HG02642 (cell line): ENCODE measurements at regions not wholly inside any gene's neighbourhood (a gene's known extent, or its start where the extent isn't known, plus 50 kb on each side); places are given as distances from the start of the nearest gene placed in this dataset.

Source experiments
- ATAC-seq: cut with Tn5 transposase; IDR thresholded peaks from one replicate; pipeline ENCODE4 v1.9.1; 2021; ENCODE audit warnings: mild to moderate bottlenecking; ENCODE audit not compliant: unreplicated experiment, poor library complexity

GRCh38 chr10:50936335-50936734 is 50.9 kb upstream of the A1CF start:
- no peak for ATAC-seq

- ATAC-seq: no peak
Observed at GRCh38 chr10:50937230-50937907, 51.9 kb upstream of the A1CF start.

DNA sequence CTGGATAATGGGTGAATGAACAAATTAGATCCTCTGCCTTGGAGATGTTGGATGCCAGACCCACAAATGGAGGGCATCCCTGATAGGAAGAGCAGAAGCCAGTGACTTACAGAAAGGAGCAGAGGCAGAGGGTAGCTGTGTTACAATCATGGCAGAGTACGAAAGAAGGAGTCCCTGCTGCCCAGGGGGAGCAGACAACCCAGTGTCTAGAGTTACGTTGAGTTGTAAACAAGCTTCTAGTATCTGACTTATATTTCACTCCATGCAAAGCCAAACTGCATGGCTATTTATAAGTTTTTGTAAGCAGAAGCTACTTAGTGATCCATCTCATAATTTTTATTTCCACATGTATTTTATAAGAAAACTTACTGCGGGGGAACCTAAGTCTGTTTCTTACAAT is 56.2 kb upstream of the A1CF start:
- ATAC-seq: no peak

DNA sequence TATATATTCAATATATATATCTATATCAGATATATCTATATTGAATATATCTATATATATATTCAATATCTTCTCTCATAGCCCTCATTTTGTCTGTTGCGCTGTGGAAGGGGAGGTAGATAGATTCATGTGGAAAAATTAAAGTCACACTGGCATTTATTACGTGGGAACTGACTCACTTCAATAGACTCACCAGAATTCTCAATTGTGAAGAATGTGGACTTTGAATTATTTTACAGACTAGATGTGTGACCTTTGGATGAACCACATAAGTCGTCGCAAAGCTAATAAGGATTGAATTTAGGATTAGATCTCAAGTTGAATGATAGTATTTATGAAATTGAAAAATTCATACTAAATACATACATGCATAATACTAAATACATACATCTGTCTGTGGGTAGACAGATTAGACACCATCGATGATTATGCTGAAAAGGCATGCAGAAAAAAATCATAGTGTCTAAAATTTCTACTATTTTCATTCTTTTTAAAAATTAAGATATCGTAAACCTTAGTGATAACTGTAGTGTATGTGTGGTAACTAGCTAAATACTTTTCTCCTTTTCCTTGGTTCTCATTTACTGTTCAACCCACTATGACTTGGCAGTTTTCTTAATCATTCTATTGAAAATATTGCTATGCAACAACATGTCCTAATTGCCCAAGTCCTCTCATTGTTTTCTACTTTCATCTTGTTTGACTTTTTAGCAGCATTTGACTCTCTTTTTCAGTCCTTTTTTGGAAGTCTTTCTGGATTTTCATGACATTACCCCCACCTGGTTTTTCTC is 61.8 kb upstream of the A1CF start:
- ATAC-seq: no peak

DNA sequence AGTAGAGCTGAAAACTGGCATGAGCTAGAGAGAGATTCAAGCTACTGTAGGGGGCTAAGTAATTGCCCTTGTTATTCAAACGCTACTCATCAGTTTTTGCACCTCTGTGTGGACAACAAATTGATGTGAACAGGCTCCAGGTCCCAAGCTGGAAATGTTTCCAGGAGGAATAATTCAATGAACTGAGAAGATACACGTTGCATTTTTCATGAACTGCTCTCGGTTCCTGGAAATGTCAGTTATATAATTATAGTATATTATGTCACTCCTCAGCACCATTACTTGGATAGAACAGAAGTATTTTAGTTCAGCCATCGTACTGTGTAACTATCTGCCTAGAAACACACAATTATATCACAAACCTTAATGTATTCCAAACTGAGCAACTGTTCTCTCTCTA is 65.9 kb upstream of the A1CF start:
- ATAC-seq: no peak

DNA sequence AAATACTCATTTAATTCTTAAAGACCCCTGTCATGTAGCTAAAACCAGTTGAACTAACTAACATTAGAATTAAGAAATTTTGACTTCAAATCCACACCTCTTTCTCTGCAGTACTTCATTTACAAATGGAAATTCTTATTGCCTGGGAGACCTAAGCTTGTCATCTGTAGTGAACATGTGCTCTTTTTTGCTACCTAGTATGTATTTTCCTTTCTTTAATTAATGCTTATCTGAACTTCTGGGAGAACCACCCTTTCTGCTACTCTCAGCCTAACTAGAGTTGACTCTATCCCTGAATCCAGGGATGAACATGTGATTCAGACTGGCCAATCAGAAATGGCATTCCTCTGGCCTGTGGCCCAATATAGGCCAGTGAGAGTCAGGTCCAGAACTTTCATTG is 75.9 kb upstream of the A1CF start:
- ATAC-seq: no peak

DNA sequence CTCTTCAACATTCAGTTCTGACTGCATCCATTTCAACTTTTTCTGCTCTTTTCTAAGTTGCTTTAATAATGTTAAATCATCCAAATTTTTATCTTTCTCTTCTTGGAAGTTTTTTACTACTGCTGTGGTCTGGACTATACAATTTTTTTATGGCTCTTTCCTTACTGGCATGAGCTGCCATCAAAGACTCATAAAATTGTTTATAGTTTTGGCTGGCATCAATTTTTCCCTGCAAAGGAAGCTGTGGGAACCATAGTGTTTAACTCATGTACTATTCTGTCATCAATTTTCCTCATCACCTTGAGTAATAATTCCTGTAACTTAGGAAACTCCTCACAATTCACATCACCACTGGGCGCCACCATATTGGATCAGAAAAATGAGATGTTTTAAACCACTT is 77.6 kb upstream of the A1CF start:
- ATAC-seq: no peak

DNA sequence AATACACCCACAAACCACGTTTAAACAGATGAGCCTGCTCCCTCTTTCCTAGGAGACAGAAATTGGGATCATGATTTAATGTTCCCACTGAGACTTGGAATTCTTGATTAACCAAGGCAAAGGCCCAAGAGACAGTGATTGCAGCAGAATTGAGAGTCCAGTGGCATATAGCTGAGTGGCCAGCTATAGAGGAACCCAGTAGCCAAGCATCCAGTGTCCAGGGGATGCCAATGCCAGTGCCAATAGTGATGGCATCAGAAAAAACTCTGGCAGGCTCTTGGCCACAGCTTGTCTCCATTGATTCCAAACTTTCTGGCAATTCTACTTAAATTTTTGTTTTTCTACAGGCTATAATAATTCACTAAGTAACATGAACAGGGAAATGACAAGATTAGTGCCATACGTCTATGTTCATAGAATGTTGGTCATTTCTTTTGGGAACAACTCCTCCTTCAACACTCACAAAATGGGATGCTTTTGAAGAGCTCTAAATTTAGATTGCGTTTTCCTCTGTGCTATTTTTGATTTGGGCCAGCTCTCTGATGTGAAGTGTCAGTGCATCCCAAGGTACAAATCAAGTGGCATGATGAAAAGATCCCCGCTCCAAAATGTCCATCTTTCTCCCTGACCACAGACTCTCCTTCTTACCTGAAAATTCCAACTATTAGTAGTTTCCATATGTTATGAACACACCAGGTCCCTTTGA is 83.1 kb upstream of the A1CF start:
- ATAC-seq: no peak

DNA sequence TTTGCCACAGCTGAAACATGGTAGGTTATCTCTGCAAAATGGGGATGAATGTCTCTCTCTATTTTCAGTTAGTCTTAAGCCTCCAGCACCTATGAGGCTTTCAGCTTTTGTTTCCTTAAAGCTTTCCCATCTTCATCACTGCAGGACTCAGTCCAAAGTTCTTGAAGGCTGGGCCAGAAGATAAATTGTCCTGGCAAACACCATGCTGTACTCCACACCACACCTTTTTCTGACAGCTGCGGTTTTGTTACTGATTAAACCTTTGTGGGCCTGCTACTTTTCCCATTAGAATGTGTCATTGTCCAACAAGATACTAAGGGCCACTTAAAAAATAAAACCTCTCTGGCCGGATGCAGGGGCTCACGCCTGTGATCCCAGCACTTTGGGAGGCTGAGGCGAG is 87.2 kb upstream of the A1CF start:
- no peak for ATAC-seq

DNA sequence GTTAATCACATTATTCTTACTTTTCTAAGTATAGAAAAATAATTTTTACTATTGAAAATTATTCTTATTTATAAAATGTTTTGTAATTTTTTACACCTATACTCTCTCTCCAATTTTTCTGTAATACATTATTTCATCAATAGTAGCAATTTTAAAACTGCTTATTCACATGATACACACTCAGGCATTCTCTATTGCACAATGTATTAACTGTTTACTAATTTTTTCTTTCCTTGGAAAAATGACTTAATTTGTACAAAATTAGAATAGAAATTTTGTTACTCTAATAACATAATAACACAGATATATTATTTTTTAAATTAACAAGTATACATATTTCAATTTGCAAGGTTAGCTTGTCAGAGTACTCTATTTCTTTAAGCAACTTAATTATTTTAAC is 92.9 kb upstream of the PRKG1 start:
- no peak for ATAC-seq

GRCh38 chr10:50981904-50982303 is 92.4 kb upstream of the PRKG1 start:
- ATAC-seq: no peak

DNA sequence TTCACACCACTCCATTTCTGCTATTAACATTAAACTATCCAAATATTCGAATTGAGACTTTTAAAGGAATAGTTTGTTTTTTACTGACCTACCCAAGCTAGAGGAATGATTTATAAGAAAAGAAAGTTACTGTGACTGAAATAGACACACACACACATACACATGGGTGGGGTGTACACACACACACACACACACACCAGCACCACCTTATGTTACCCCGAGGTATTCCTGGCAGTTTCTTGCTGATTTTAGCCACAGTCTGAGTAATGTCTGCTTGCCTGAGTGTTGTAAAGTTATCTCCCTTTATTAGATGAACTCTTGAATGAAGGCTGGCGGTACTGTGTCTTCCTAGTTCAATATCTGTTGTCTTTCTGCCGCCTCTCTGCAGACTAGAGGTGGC is 91.3 kb upstream of the PRKG1 start:
- ATAC-seq: no peak

DNA sequence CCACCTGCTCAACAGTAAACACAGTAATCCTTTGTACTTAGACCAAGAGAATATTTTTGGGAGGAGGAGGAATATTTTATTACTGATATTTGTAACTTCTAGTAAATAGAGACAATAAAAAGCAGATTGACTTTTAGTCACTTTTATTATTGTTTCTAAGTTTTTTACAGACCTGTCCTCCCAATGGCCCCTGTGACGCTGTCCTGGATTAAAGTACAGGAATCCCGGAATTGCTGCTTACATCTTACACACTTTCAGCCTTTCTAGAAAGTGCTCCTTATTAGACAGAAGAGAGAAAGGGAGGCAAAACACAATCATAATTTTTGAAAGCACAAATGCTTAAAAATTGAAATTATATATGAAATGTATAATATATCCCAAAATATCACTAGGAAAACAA is 86.4 kb upstream of the PRKG1 start:
- ATAC-seq: no peak

DNA sequence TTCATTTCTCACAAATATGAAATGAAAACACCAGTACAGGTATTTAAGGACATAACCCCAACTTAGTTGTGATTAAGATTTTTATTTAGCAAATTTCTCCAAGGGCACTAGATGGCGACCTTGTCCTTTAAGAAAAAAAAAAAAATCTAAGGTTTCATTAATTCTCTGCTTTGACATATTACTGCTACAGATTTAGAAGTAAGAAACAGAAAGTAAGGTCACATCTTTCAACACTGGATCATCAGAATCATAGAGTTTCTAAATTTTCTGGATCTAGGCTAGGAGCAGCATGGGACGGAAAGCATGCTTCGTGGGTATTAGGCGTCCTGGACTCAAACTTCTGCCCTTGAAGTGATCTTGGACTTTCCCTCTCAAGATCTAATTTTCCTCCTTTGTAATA is 85.5 kb upstream of the PRKG1 start:
- no peak for ATAC-seq

DNA sequence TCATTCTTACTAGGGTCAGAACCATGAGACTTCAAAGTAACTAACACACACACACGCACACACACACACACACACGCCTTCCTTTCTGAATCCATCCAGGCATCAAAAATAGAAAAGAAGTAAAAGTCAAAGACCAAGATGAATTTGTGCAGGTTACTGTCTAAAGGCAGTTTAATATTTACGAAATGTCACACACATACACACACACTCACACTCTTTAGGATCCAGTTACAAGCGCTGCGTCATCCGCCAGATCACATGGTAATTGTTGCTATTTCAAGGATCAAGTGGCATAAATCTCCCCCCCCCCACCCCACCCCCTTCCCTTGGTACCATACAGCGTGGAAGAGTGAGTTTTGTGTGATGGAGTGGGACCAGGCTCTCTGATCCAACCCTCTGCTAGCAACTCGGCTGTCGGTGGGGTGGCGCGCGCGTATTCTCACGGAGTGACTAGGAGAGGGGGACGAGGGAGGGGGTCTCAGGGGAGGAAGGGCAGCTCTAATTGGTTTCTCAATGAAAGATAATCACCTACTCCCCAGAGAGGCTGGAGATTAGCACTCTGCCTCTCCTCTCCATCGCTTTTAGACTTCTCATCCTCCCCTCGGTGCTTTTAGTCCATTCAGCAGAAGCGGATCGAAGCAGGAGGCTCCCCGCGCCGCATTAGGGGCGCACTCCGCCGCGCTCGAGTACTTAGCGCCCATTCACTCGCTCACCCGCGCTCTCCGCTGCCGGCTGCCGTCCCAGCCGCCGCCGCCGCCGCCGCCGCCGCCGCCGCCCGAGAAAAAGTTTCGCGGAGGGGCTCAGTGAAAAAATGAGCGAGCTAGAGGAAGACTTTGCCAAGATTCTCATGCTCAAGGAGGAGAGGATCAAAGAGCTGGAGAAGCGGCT is 83.5 kb upstream of the PRKG1 start:
- ATAC-seq: no peak

DNA sequence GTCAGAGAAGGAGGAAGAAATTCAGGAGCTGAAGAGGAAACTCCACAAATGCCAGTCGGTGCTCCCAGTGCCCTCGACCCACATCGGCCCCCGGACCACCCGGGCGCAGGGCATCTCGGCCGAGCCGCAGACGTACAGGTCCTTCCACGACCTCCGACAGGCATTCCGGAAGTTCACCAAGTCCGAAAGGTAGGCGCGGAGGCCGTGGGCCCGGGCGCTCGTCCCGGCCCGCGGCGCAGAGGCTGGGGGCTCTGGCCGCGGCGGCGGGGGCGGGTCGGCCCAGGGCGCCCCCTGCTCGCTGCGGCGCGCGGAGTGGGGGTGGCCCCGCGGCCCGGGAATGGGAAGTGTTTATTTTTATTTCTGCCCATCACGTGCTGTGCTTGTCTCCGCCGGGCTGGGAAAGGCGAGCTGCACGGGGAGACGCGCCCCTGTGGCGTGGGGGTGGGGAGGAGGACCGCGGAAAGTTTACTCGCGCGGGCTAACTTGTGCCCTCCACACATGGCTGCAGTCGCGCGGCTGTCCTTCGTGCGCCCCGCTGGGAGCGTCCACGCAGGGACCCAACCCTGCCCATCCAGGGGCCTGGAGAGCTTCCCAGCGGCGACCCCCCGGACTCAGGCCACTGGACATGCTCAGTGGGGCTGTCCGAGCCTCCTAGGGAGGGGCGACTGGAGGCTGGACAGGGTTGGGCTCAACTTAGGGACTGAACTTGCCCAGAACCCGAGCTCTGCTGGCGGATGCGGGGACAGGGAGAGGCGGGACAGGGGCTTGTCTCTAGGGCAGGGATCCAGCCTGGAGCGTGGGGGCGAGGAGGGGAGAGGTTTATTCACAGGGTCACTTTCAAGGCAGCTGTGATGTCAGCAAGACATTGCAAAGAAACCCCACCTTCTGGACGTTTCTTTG is 82.6 kb upstream of the PRKG1 start:
- ATAC-seq: no peak

- ATAC-seq: no peak
Observed at GRCh38 chr10:50992356-50992901, 81.9 kb upstream of the PRKG1 start.

GRCh38 chr10:50992972-50993766 is 81.1 kb upstream of the PRKG1 start:
- ATAC-seq: no peak
